GM23248 (cell line): ENCODE measurements at regions not wholly inside any gene's neighbourhood (a gene's known extent, or its start where the extent isn't known, plus 50 kb on each side); places are given as distances from the start of the nearest gene placed in this dataset.

Source experiments
- DNase-seq: peaks from one replicate; pipeline ENCODE4 v3.0.0-alpha.2; 2015
- H2AFZ ChIP-seq: fragments of 200-600 bp; sonication (generic); 2 replicates; pipeline ENCODE4 v1.6.1; 2016; ENCODE audit warnings: antibody characterized with exemption
- H3F3A ChIP-seq: fragments of 200-600 bp; sonication (generic); 2 replicates; pipeline ENCODE4 v1.6.1; 2016; ENCODE audit warnings: mild to moderate bottlenecking, antibody characterized with exemption, mixed run types; ENCODE audit not compliant: insufficient read depth
- H3K27ac ChIP-seq: fragments of 200-600 bp; sonication (generic); 2 replicates; pipeline ENCODE4 v1.5.1; 2016; ENCODE audit warnings: mild to moderate bottlenecking
- H3K27me3 ChIP-seq: fragments of 200-600 bp; sonication (generic); replicated peaks from 2 replicates; pipeline ENCODE4 v1.6.1; 2016; ENCODE audit warnings: mild to moderate bottlenecking; ENCODE audit not compliant: insufficient read depth
- H3K36me3 ChIP-seq: fragments of 200-600 bp; sonication (generic); 2 replicates; pipeline ENCODE4 v1.6.1; 2016; ENCODE audit warnings: low read depth, mild to moderate bottlenecking
- H3K4me1 ChIP-seq: fragments of 200-600 bp; sonication (generic); 2 replicates; pipeline ENCODE4 v1.6.1; 2016; ENCODE audit warnings: mild to moderate bottlenecking; ENCODE audit not compliant: insufficient read depth
- H3K4me2 ChIP-seq: fragments of 200-600 bp; sonication (generic); one replicate; pipeline ENCODE4 v1.6.1; 2016; ENCODE audit warnings: mild to moderate bottlenecking; ENCODE audit not compliant: unreplicated experiment
- H3K4me3 ChIP-seq: fragments of 200-600 bp; sonication (generic); 2 replicates; pipeline ENCODE4 v1.5.1; 2016; ENCODE audit warnings: mild to moderate bottlenecking
- H3K79me2 ChIP-seq: fragments of 200-600 bp; sonication (generic); 2 replicates; pipeline ENCODE4 v1.6.1; 2016; ENCODE audit warnings: mild to moderate bottlenecking; ENCODE audit not compliant: insufficient read depth
- H3K9ac ChIP-seq: fragments of 200-600 bp; sonication (generic); 2 replicates; pipeline ENCODE4 v1.6.1; 2016; ENCODE audit warnings: mild to moderate bottlenecking
- H3K9me2 ChIP-seq: fragments of 200-600 bp; sonication (generic); 2 replicates; pipeline ENCODE4 v1.6.1; 2016; ENCODE audit warnings: mixed run types, mild to moderate bottlenecking, moderate library complexity; ENCODE audit not compliant: insufficient read depth
- H3K9me3 ChIP-seq: fragments of 200-600 bp; sonication (generic); one replicate; pipeline ENCODE4 v1.6.1; 2017; ENCODE audit warnings: low read depth
- H4K20me1 ChIP-seq: fragments of 200-600 bp; sonication (generic); 2 replicates; pipeline ENCODE4 v1.6.0; 2016; ENCODE audit not compliant: insufficient read depth
- EZH2 ChIP-seq: fragments of 200-600 bp; sonication (generic); IDR thresholded peaks from 2 replicates; pipeline ENCODE4 v1.6.1; 2018; ENCODE audit warnings: antibody characterized with exemption, mild to moderate bottlenecking; ENCODE audit not compliant: insufficient read depth, poor library complexity, severe bottlenecking
- EZH2phosphoT487 ChIP-seq: fragments of 200-600 bp; sonication (generic); IDR thresholded peaks from 2 replicates; pipeline ENCODE4 v1.6.1; 2018; ENCODE audit warnings: antibody characterized with exemption, moderate library complexity, mild to moderate bottlenecking, low read depth; ENCODE audit not compliant: insufficient read depth
- WGBS, 2 experiments: methylation state at CpG; one replicate each; pipeline ENCODE4 v1.1.6; 2015 to 2017; ENCODE audit warnings: low lambda C conversion rate in 2 of 2, low coverage in 1 of 2; ENCODE audit errors: missing lambda C conversion rate in 2 of 2; 5-methylcytosine and 5-hydroxymethylcytosine counted together
- in situ Hi-C: fragments of 300-500 bp; cut with MboI; formaldehyde crosslinking; loops from 2 replicates; pipeline ENCODE4 v1.15.0; 2020

- no peak overlapping the region for H3K27ac ChIP-seq
- H3K36me3 ChIP-seq, result no peaks in the 10 kb centered on the region
- no peaks in the 10 kb centered on the region for H3K79me2 ChIP-seq
- no peaks in the 10 kb centered on the region for H3K9me3 ChIP-seq
- no peaks in the 10 kb centered on the region for H4K20me1 ChIP-seq
- no peaks in the 10 kb centered on the region; the same call in 1 of the 2 replicates for H3K9me2 ChIP-seq
- H3K4me1 ChIP-seq, result peaks cover 28% of the 10 kb centered on the region
- no peak overlapping the region for H2AFZ ChIP-seq
- in situ Hi-C loops, result no loop called here
- WGBS, 2 experiments, result 33 to 39% methylated on average over 2 of the region's 2 CpGs
- no peak overlapping the region for H3K9ac ChIP-seq
- no peak overlapping the region for H3K4me2 ChIP-seq
- no peak for DNase-seq
- no peak overlapping the region for H3K4me3 ChIP-seq
- H3K27me3 ChIP-seq, result no peaks in the 10 kb centered on the region
- TF ChIP-seq EZH2phosphoT487 (no peak), EZH2 (no peak)
- peaks cover 27% of the 10 kb centered on the region for H3F3A ChIP-seq
These were observed 256.0 kb downstream of the UQCRFS1 start for GRCh38 chr19:28956961-28957360.

GRCh38 chr19:28956421-28956820 lies 256.5 kb downstream of the UQCRFS1 start:
- TF ChIP-seq EZH2, result no peak
- H3K4me2 ChIP-seq, result no peak overlapping the region
- no peak overlapping the region for H3K27ac ChIP-seq
- H3K9ac ChIP-seq, result no peak overlapping the region
- no peaks in the 10 kb centered on the region for H4K20me1 ChIP-seq
- H3K9me2 ChIP-seq, result no peaks in the 10 kb centered on the region; the same call in 1 of the 2 replicates
- H3K36me3 ChIP-seq, result no peaks in the 10 kb centered on the region
- in situ Hi-C loops, result no loop called here
- H3K27me3 ChIP-seq, result no peaks in the 10 kb centered on the region
- no peaks in the 10 kb centered on the region for H3K9me3 ChIP-seq
- H3K4me3 ChIP-seq, result no peak overlapping the region
- H3K4me1 ChIP-seq, result peaks cover 23% of the 10 kb centered on the region
- DNase-seq, result no peak
- 58 to 67% methylated on average over 3 of the region's 3 CpGs for WGBS, 2 experiments
- peaks cover 21% of the 10 kb centered on the region for H3F3A ChIP-seq
- H2AFZ ChIP-seq, result no peak overlapping the region
- no peaks in the 10 kb centered on the region for H3K79me2 ChIP-seq

GRCh38 chr19:28949535-28949934 lies 263.4 kb downstream of the UQCRFS1 start:
- no peak for DNase-seq
- H3K4me3 ChIP-seq, result no peak overlapping the region
- no peaks in the 10 kb centered on the region for H4K20me1 ChIP-seq
- no peaks in the 10 kb centered on the region for H3K9me2 ChIP-seq
- no peak overlapping the region for H2AFZ ChIP-seq
- TF ChIP-seq EZH2 (no peak), EZH2phosphoT487 (no peak)
- no peak overlapping the region for H3K4me2 ChIP-seq
- in situ Hi-C loops, result no loop called here
- WGBS, 2 experiments, result 75 to 77% methylated on average over 4 of the region's 4 CpGs
- H3K79me2 ChIP-seq, result no peaks in the 10 kb centered on the region
- no peaks in the 10 kb centered on the region for H3K36me3 ChIP-seq
- H3K4me1 ChIP-seq, result peaks cover 8% of the 10 kb centered on the region
- no peaks in the 10 kb centered on the region for H3F3A ChIP-seq
- H3K27ac ChIP-seq, result no peak overlapping the region
- no peaks in the 10 kb centered on the region for H3K9me3 ChIP-seq
- H3K27me3 ChIP-seq, result no peaks in the 10 kb centered on the region
- no peak overlapping the region for H3K9ac ChIP-seq

- no peak overlapping the region for H3K4me3 ChIP-seq
- in situ Hi-C loops, result no loop called here
- no peak overlapping the region for H3K27ac ChIP-seq
- no peaks in the 10 kb centered on the region for H3F3A ChIP-seq
- H3K4me1 ChIP-seq, result peaks cover 8% of the 10 kb centered on the region
- no peak overlapping the region for H2AFZ ChIP-seq
- no peaks in the 10 kb centered on the region for H3K79me2 ChIP-seq
- H3K9me2 ChIP-seq, result no peaks in the 10 kb centered on the region
- no peaks in the 10 kb centered on the region for H3K36me3 ChIP-seq
- no peak for TF ChIP-seq EZH2phosphoT487
- no peak for TF ChIP-seq EZH2
- no peaks in the 10 kb centered on the region for H3K27me3 ChIP-seq
- H3K4me2 ChIP-seq, result no peak overlapping the region
- no peak for DNase-seq
- H3K9me3 ChIP-seq, result no peaks in the 10 kb centered on the region
- H4K20me1 ChIP-seq, result no peaks in the 10 kb centered on the region
- H3K9ac ChIP-seq, result no peak overlapping the region
- 35% methylated on average over 1 of the region's 1 CpG for WGBS, 2 experiments
These were observed 263.9 kb downstream of the UQCRFS1 start for GRCh38 chr19:28949027-28949426.

DNA sequence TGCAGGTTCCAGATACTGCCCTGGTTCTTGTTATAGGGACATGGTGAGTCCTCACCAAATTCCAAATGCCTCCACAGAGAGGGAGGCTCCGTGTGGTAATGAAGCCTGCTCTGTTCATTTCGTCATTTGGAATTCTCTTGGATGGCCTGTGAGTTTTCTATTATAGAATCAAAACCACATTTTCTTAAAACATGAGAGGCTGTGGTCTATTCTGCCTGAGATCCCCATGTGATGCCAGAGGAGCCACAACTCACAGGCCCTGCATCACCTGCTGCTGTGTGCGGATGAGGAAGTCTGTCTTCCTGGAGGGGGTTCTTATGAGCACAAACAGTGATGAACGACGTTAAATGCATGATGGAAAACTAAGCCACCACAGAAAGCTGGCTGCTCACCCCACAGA lies 264.4 kb downstream of the UQCRFS1 start:
- in situ Hi-C loops, result no loop called here
- H3K4me1 ChIP-seq, result peaks cover 8% of the 10 kb centered on the region
- peak overlapping the region; percentile 60 for H2AFZ ChIP-seq
- no peaks in the 10 kb centered on the region for H3K9me3 ChIP-seq
- WGBS, 2 experiments, result 16 to 20% methylated on average over 5 of the region's 5 CpGs
- H3K9ac ChIP-seq, result no peak overlapping the region
- H3K27ac ChIP-seq, result no peak overlapping the region
- no peak for TF ChIP-seq EZH2phosphoT487
- TF ChIP-seq EZH2, result no peak
- no peaks in the 10 kb centered on the region for H3K36me3 ChIP-seq
- no peak overlapping the region for H3K4me2 ChIP-seq
- no peaks in the 10 kb centered on the region for H3F3A ChIP-seq
- no peaks in the 10 kb centered on the region for H4K20me1 ChIP-seq
- H3K4me3 ChIP-seq, result no peak overlapping the region
- H3K27me3 ChIP-seq, result no peaks in the 10 kb centered on the region
- H3K9me2 ChIP-seq, result no peaks in the 10 kb centered on the region
- peak; percentile 51 for DNase-seq
- H3K79me2 ChIP-seq, result no peaks in the 10 kb centered on the region
